ENCODE measurements at regions not wholly inside any gene's neighbourhood (a gene's known extent, or its start where the extent isn't known, plus 50 kb on each side); places are given as distances from the start of the nearest gene placed in this dataset.

DNA sequence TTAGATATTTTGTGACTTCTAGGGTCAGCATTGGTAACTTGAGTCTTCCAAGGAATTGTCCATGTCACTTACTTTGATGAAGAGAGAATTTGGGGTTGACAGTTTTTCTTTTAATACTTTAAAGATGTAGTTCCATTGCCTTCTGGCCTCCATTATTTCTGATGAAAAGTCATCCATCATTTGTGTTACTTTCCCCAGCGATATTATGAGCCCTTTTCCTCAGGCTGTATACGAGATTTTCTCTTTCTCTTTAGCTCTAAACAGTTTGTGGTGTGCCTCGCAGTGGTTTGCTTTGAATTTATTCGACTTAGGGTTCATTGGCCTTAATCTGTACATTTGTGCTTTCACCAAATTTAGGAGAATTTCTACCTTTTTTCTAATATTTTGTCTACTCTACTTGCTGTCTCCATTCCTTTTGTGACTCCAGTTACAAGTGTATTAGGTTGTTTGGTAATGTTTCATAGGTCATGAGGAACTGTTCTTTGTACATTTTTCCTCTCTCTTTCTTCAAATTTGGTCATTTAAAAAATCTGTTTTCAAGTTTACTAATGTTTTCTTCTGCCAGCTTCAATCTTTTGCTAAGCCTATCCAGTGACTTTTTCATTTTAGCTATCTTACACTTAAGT is 131.4 kb upstream of the OTOS start:
- H3K4me2 ChIP-seq (ENCODE audit: low read length) = no peak overlapping the region
- H3K79me2 ChIP-seq (ENCODE audit: control insufficient read depth, low read length) = no peaks in the 10 kb centered on the region
- no peaks in the 10 kb centered on the region for H3K36me3 ChIP-seq (ENCODE audit: control insufficient read depth, low read length)
- H3K4me3 ChIP-seq (ENCODE audit: low read length) = no peak overlapping the region
- no peak overlapping the region for H3K27ac ChIP-seq (ENCODE audit: low read depth, low read length)
- no peaks in the 10 kb centered on the region for H3K27me3 ChIP-seq (ENCODE audit: control insufficient read depth, low read length)
- no peaks in the 10 kb centered on the region for H4K20me1 ChIP-seq (ENCODE audit: control insufficient read depth, insufficient read depth, low read depth, low read length)
- TF ChIP-seq EZH2phosphoT487 (IDR thresholded peaks at IDR 0.05; ENCODE audit: borderline replicate concordance, low read length) (no peak), CTCF (IDR thresholded peaks at IDR 0.05; ENCODE audit: low read depth, low read length, poor library complexity, severe bottlenecking) (no peak)
- H3F3A ChIP-seq (ENCODE audit: control insufficient read depth, insufficient read depth) = no peaks in the 10 kb centered on the region
- no peaks in the 10 kb centered on the region for H3K9me2 ChIP-seq (replicated peaks; ENCODE audit: control insufficient read depth, low read length)
- H3K9me3 ChIP-seq (ENCODE audit: control insufficient read depth, insufficient read depth, low read length) = peaks cover 8% of the 10 kb centered on the region; the same call in 1 of the 2 replicates
- H3K4me1 ChIP-seq (ENCODE audit: control insufficient read depth, low read length) = no peaks in the 10 kb centered on the region

- no peaks in the 10 kb centered on the region for H3K4me1 ChIP-seq (ENCODE audit: control insufficient read depth, low read length)
- H3K27ac ChIP-seq (ENCODE audit: low read depth, low read length) = no peak overlapping the region
- H3K9me2 ChIP-seq (replicated peaks; ENCODE audit: control insufficient read depth, low read length) = no peaks in the 10 kb centered on the region
- no peaks in the 10 kb centered on the region for H4K20me1 ChIP-seq (ENCODE audit: control insufficient read depth, insufficient read depth, low read depth, low read length)
- no peaks in the 10 kb centered on the region for H3F3A ChIP-seq (ENCODE audit: control insufficient read depth, insufficient read depth)
- H3K4me2 ChIP-seq (ENCODE audit: low read length) = no peak overlapping the region
- no peak overlapping the region for H3K4me3 ChIP-seq (ENCODE audit: low read length)
- no peaks in the 10 kb centered on the region for H3K36me3 ChIP-seq (ENCODE audit: control insufficient read depth, low read length)
- H3K9me3 ChIP-seq (ENCODE audit: control insufficient read depth, insufficient read depth, low read length) = peaks cover 8% of the 10 kb centered on the region; the same call in 1 of the 2 replicates
- H3K79me2 ChIP-seq (ENCODE audit: control insufficient read depth, low read length) = no peaks in the 10 kb centered on the region
- TF ChIP-seq CTCF (IDR thresholded peaks at IDR 0.05; ENCODE audit: low read depth, low read length, poor library complexity, severe bottlenecking) (no peak), EZH2phosphoT487 (IDR thresholded peaks at IDR 0.05; ENCODE audit: borderline replicate concordance, low read length) (no peak)
- H3K27me3 ChIP-seq (ENCODE audit: control insufficient read depth, low read length) = no peaks in the 10 kb centered on the region
Measured at GRCh38 chr2:240275386-240275785, 134.9 kb upstream of the OTOS start.

DNA sequence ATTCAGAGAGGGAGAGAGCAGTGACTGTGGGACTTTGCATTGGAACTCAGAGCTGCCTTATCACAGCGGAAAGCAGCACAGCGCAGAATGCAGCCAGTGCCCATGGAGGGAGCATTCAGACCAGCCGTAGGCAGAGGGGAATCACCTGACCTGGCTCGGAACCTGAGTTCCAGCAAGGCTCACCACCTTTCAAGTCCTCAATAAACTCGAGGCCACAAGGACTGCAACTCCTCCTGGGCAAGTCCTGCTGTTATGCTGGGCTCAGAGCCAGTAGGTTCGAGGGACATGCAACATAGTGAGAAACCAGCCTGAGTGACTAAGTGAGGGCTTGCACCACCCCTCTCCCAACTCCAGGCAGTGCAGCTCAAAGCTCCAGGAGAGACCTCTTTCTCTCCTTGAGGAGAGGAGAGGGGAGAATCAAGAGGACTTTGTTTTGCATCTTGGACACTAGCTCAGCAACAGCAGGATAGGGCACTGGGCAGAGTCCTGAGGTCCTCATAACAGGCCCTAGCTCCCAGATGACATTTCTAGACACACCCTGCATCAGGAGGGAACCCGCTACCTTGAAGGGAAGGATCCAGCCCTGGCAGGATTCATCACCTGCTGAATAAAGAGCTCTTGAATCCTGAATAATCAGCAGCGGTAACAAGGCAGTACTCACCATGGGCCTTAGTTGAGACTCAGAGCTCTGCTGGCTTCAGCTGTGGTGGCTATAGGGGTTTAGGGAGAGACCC is 136.8 kb upstream of the OTOS start:
- TF ChIP-seq CTCF (IDR thresholded peaks at IDR 0.05; ENCODE audit: low read depth, low read length, poor library complexity, severe bottlenecking) (no peak), EZH2phosphoT487 (IDR thresholded peaks at IDR 0.05; ENCODE audit: borderline replicate concordance, low read length) (no peak)
- Histone ChIP-seq H3K4me2 (ENCODE audit: low read length) (no peak overlapping the region), H3K36me3 (ENCODE audit: control insufficient read depth, low read length) (no peaks in the 10 kb centered on the region), H3K4me1 (ENCODE audit: control insufficient read depth, low read length) (no peaks in the 10 kb centered on the region), H3K27me3 (ENCODE audit: control insufficient read depth, low read length) (no peaks in the 10 kb centered on the region), H4K20me1 (ENCODE audit: control insufficient read depth, insufficient read depth, low read depth, low read length) (no peaks in the 10 kb centered on the region), H3K79me2 (ENCODE audit: control insufficient read depth, low read length) (no peaks in the 10 kb centered on the region), H3K4me3 (ENCODE audit: low read length) (no peak overlapping the region), H3F3A (ENCODE audit: control insufficient read depth, insufficient read depth) (no peaks in the 10 kb centered on the region), H3K27ac (ENCODE audit: low read depth, low read length) (no peak overlapping the region), H3K9me3 (ENCODE audit: control insufficient read depth, insufficient read depth, low read length) (peaks cover 2% of the 10 kb centered on the region; the same call in 1 of the 2 replicates), H3K9me2 (replicated peaks; ENCODE audit: control insufficient read depth, low read length) (no peaks in the 10 kb centered on the region)

All from DOHH2 (cell line).